ENCODE measurements at regions not wholly inside any gene's neighbourhood (a gene's known extent, or its start where the extent isn't known, plus 50 kb on each side); places are given as distances from the start of the nearest gene placed in this dataset.

GRCh38 chr6:23905133-23905815 lies 220.7 kb upstream of the NRSN1 start:
- no peak overlapping the region for H3K27ac ChIP-seq (ENCODE audit: low read length)
- H3K9ac ChIP-seq (ENCODE audit: low read length), result no peak overlapping the region
- no peaks in the 10 kb centered on the region for H3K9me2 ChIP-seq (ENCODE audit: insufficient read depth, low read length)
- no peaks in the 10 kb centered on the region for H3K27me3 ChIP-seq (ENCODE audit: insufficient read depth, low read depth, low read length)
- H4K20me1 ChIP-seq (ENCODE audit: insufficient read depth), result no peaks in the 10 kb centered on the region
- no peaks in the 10 kb centered on the region for H3K36me3 ChIP-seq (ENCODE audit: insufficient read depth, low read length)
- H3K79me2 ChIP-seq (replicated peaks; ENCODE audit: insufficient read depth, low read length), result no peaks in the 10 kb centered on the region
- no peaks in the 10 kb centered on the region for H3K9me3 ChIP-seq (ENCODE audit: low read length)
- no peak overlapping the region for H2AFZ ChIP-seq (ENCODE audit: low read depth, low read length)
- no peak overlapping the region for H3K4me2 ChIP-seq (ENCODE audit: low read length)
- H3K4me3 ChIP-seq (ENCODE audit: low read length), result no peak overlapping the region
- no peaks in the 10 kb centered on the region for H3F3A ChIP-seq (ENCODE audit: insufficient read depth, low read length, poor library complexity, severe bottlenecking)
- TF ChIP-seq SMC3 (conservative IDR thresholded peaks at IDR 0.05; ENCODE audit: poor library complexity), result no peak
- TF ChIP-seq EZH2 (IDR thresholded peaks at IDR 0.05; ENCODE audit: borderline replicate concordance, insufficient read depth, low read length, poor library complexity, severe bottlenecking), result no peak
- TF ChIP-seq RAD21 (conservative IDR thresholded peaks at IDR 0.05), result no peak

GRCh38 chr6:23910420-23910819 lies 215.6 kb upstream of the NRSN1 start:
- Histone ChIP-seq H3K27me3 (ENCODE audit: insufficient read depth, low read depth, low read length) (no peaks in the 10 kb centered on the region), H3F3A (ENCODE audit: insufficient read depth, low read length, poor library complexity, severe bottlenecking) (no peaks in the 10 kb centered on the region), H4K20me1 (ENCODE audit: insufficient read depth) (no peaks in the 10 kb centered on the region), H3K36me3 (ENCODE audit: insufficient read depth, low read length) (no peaks in the 10 kb centered on the region), H3K9me3 (ENCODE audit: low read length) (no peaks in the 10 kb centered on the region), H3K4me2 (ENCODE audit: low read length) (no peak overlapping the region), H3K79me2 (replicated peaks; ENCODE audit: insufficient read depth, low read length) (no peaks in the 10 kb centered on the region), H2AFZ (ENCODE audit: low read depth, low read length) (no peak overlapping the region), H3K27ac (ENCODE audit: low read length) (no peak overlapping the region), H3K9me2 (ENCODE audit: insufficient read depth, low read length) (no peaks in the 10 kb centered on the region), H3K4me3 (ENCODE audit: low read length) (no peak overlapping the region), H3K9ac (ENCODE audit: low read length) (no peak overlapping the region)
- no peak for TF ChIP-seq POLR2AphosphoS5 (IDR thresholded peaks at IDR 0.05)
- TF ChIP-seq RAD21 (conservative IDR thresholded peaks at IDR 0.05), result no peak
- TF ChIP-seq EP300 (conservative IDR thresholded peaks at IDR 0.05; ENCODE audit: poor library complexity, severe bottlenecking), result no peak
- TF ChIP-seq SMC3 (conservative IDR thresholded peaks at IDR 0.05; ENCODE audit: poor library complexity), result no peak
- TF ChIP-seq MXI1 (conservative IDR thresholded peaks at IDR 0.05; ENCODE audit: poor library complexity, severe bottlenecking), result no peak
- no peak for TF ChIP-seq EZH2 (IDR thresholded peaks at IDR 0.05; ENCODE audit: borderline replicate concordance, insufficient read depth, low read length, poor library complexity, severe bottlenecking)
- TF ChIP-seq REST (IDR thresholded peaks at IDR 0.05; ENCODE audit: borderline replicate concordance), result no peak
- TF ChIP-seq CTCF (IDR thresholded peaks at IDR 0.05; ENCODE audit: poor library complexity, severe bottlenecking), result no peak
- no peak for TF ChIP-seq TAF1 (IDR thresholded peaks at IDR 0.05; ENCODE audit: low read depth)

Data from neural cell (in vitro differentiated cells).